Spleen (tissue), 11 donors: ENCODE measurements at regions not wholly inside any gene's neighbourhood (a gene's known extent, or its start where the extent isn't known, plus 50 kb on each side); places are given as distances from the start of the nearest gene placed in this dataset.

Experiments
- DNase-seq: peaks from one replicate; pipeline ENCODE4 v3.0.0-alpha.2; 2020
- H3K27ac ChIP-seq, 8 donors: fragments of 200-600 bp; sonication (generic) in 7 of 8; 1 replicate in 4 of 8; 2 replicates in 4 of 8; pipeline versions ENCODE4 v1.5.0 to v1.8.0; 2016 to 2021; ENCODE audit warnings: inconsistent platforms in 4 of 8, mild to moderate bottlenecking in 4 of 8, moderate library complexity in 1 of 8
- H3K27me3 ChIP-seq, 7 donors: fragments of 200-600 bp; sonication (generic) in 6 of 7; replicated peaks in 1 of 7; 1 replicate in 4 of 7; 2 replicates in 3 of 7; pipeline versions ENCODE4 v1.5.0 to v1.8.0; 2016 to 2021; ENCODE audit warnings: inconsistent platforms in 3 of 7, mild to moderate bottlenecking in 1 of 7
- H3K36me3 ChIP-seq, 6 donors: fragments of 200-600 bp; sonication (generic) in 5 of 6; 1 replicate in 4 of 6; 2 replicates in 2 of 6; pipeline versions ENCODE4 v1.5.0 to v1.8.0; 2016 to 2021; ENCODE audit warnings: inconsistent platforms in 2 of 6
- H3K4me1 ChIP-seq, 6 donors: fragments of 200-600 bp; sonication (generic) in 5 of 6; 1 replicate in 3 of 6; 2 replicates in 3 of 6; pipeline versions ENCODE4 v1.5.0 to v1.8.0; 2016 to 2021; ENCODE audit warnings: inconsistent platforms in 3 of 6
- H3K4me3 ChIP-seq, 8 donors: fragments of 200-600 bp; sonication (generic) in 7 of 8; 1 replicate in 4 of 8; 2 replicates in 4 of 8; pipeline versions ENCODE4 v1.5.0 to v1.8.0; 2016 to 2021; ENCODE audit warnings: inconsistent platforms in 4 of 8, mild to moderate bottlenecking in 4 of 8, moderate library complexity in 2 of 8
- H3K9me3 ChIP-seq, 8 donors: fragments of 200-600 bp; sonication (generic) in 7 of 8; 1 replicate in 4 of 8; 2 replicates in 4 of 8; pipeline versions ENCODE4 v1.5.0 to v1.8.0; 2016 to 2021; ENCODE audit warnings: inconsistent platforms in 4 of 8
- CTCF ChIP-seq, 11 experiments: fragments of 200-600 bp in 7 of 11; fragments of 450-650 bp in 4 of 11; sonication (generic) in 4 of 11; IDR thresholded peaks in 8 of 11; conservative IDR thresholded peaks in 3 of 11; 1 replicate in 7 of 11; 2 replicates in 4 of 11; pipeline versions ENCODE4 v1.4.0 to v1.8.0; 2016 to 2021; ENCODE audit warnings: antibody characterized with exemption in 11 of 11, inconsistent platforms in 4 of 11, mild to moderate bottlenecking in 1 of 11
- POLR2A ChIP-seq, 3 donors: fragments of 450-650 bp; IDR thresholded peaks; one replicate each; pipeline ENCODE4 v1.5.1; 2017; ENCODE audit warnings: antibody characterized with exemption in 3 of 3, mild to moderate bottlenecking in 1 of 3
- POLR2AphosphoS5 ChIP-seq, 3 donors: sonication (generic); formaldehyde crosslinking; IDR thresholded peaks; one replicate each; pipeline ENCODE4 v1.5.1; 2017; ENCODE audit warnings: antibody characterized with exemption in 3 of 3
- WGBS, 5 donors: extraction: QIAGEN DNeasy Blood & Tissue Kit in 3 of 5; methylation state at CpG; one replicate each; pipeline versions ENCODE4 v1.1.5 to v1.1.7; 2013 to 2018; 5-methylcytosine and 5-hydroxymethylcytosine counted together
- intact Hi-C: fragments of 100-400 bp; cut with DNase I; formaldehyde crosslinking; loops from one replicate; pipeline ENCODE4 v1.15.0; 2023; ENCODE audit warnings: low total_unique reads
- donor health status: healthy with polysubstance abuse.
- donor health status: DM: no; HTN: no; CAD: no; lungs with moderate emphysema.
- donor health status: DM: no; HTN: no; CAD: no.
- donor health status: Bipolar disorder and iron deficiency.
- donor health status: healthy.
- donor health status: DM: no; HTN: no; CAD: no.
- donor health status: DM: yes; HTN: yes; CAD: no.

GRCh38 chr6:113122060-113122459 is 735.1 kb upstream of the MARCKS start:
- Histone ChIP-seq H3K4me1 (peaks cover 0 to 7% (median 2%) of the 10 kb centered on the region in 6 donors), H3K4me3 (no peak overlapping the region), H3K27me3 (no peaks in the 10 kb centered on the region), H3K36me3 (no peaks in the 10 kb centered on the region), H3K9me3 (peaks cover 0 to 7% (median 5%) of the 10 kb centered on the region in 8 donors), H3K27ac (no peak overlapping the region)
- 64 to 81% (median 74%) methylated on average over 1 of the region's 1 CpG for WGBS, 5 donors
- no peak for TF ChIP-seq POLR2AphosphoS5 (IDR thresholded peaks at IDR 0.05)
- no peak for TF ChIP-seq POLR2A (IDR thresholded peaks at IDR 0.05)
- no peak for TF ChIP-seq CTCF (IDR thresholded peaks at IDR 0.05 in 8 of 11, conservative IDR thresholded peaks at IDR 0.05 in 3 of 11)
- intact Hi-C loops, result no loop called here
- DNase-seq, result no peak

- no peaks in the 10 kb centered on the region for H3K27me3 ChIP-seq
- 62 to 75% (median 69%) methylated on average over 2 of the region's 2 CpGs for WGBS, 5 donors
- H3K27ac ChIP-seq, result no peak overlapping the region
- H3K4me3 ChIP-seq, result no peak overlapping the region
- H3K36me3 ChIP-seq, result no peaks in the 10 kb centered on the region
- no peak for DNase-seq
- TF ChIP-seq POLR2A (IDR thresholded peaks at IDR 0.05) (no peak), CTCF (IDR thresholded peaks at IDR 0.05 in 8 of 11, conservative IDR thresholded peaks at IDR 0.05 in 3 of 11) (no peak), POLR2AphosphoS5 (IDR thresholded peaks at IDR 0.05) (no peak)
- peaks cover 0 to 4% (median 0%) of the 10 kb centered on the region in 6 donors for H3K4me1 ChIP-seq
- H3K9me3 ChIP-seq, result no peaks in the 10 kb centered on the region
- intact Hi-C loops, result no loop called here
These were observed 731.5 kb upstream of the MARCKS start for GRCh38 chr6:113125626-113126025.

GRCh38 chr6:113127786-113128419 is 729.2 kb upstream of the MARCKS start:
- Histone ChIP-seq H3K9me3 (no peaks in the 10 kb centered on the region), H3K36me3 (no peaks in the 10 kb centered on the region), H3K27me3 (no peaks in the 10 kb centered on the region), H3K4me1 (no peaks in the 10 kb centered on the region), H3K27ac (no peak overlapping the region), H3K4me3 (no peak overlapping the region)
- intact Hi-C loops, result no loop called here
- TF ChIP-seq POLR2AphosphoS5 (IDR thresholded peaks at IDR 0.05) (no peak), CTCF (IDR thresholded peaks at IDR 0.05 in 8 of 11, conservative IDR thresholded peaks at IDR 0.05 in 3 of 11) (no peak), POLR2A (IDR thresholded peaks at IDR 0.05) (no peak)
- 89 to 96% (median 92%) methylated on average over 5 of the region's 5 CpGs for WGBS, 5 donors
- DNase-seq, result no peak

GRCh38 chr6:113128661-113129060 is 728.5 kb upstream of the MARCKS start:
- WGBS, 5 donors, result 30 to 57% (median 45%) methylated on average over 3 of the region's 3 CpGs
- TF ChIP-seq POLR2AphosphoS5 (IDR thresholded peaks at IDR 0.05), result no peak
- Histone ChIP-seq H3K4me3 (no peak overlapping the region), H3K36me3 (no peaks in the 10 kb centered on the region), H3K27ac (no peak overlapping the region), H3K4me1 (no peaks in the 10 kb centered on the region), H3K27me3 (no peaks in the 10 kb centered on the region), H3K9me3 (no peaks in the 10 kb centered on the region)
- DNase-seq, result no peak
- intact Hi-C loops, result no loop called here
